HG03025 (cell line): ENCODE measurements at regions not wholly inside any gene's neighbourhood (a gene's known extent, or its start where the extent isn't known, plus 50 kb on each side); places are given as distances from the start of the nearest gene placed in this dataset.
"Not testable (repeated sequence)": the region's sequence is repeated elsewhere in the genome, so short reads cannot be mapped to it uniquely, and the experiment has no call there.

Experiments used
- ATAC-seq: cut with Tn5 transposase; IDR thresholded peaks from one replicate; pipeline ENCODE4 v1.9.1; 2021; ENCODE audit warnings: mild to moderate bottlenecking, moderate library complexity; ENCODE audit not compliant: unreplicated experiment, low FRiP score

- no peak for ATAC-seq
These were observed 348.2 kb downstream of the RWDD3 start for GRCh38 chr1:95582191-95582590.

- ATAC-seq: no peak
These were observed 348.7 kb downstream of the RWDD3 start for GRCh38 chr1:95582746-95583145.

- ATAC-seq: no peak
These were observed 349.7 kb downstream of the RWDD3 start for GRCh38 chr1:95583661-95584210.

GRCh38 chr1:95584315-95584714 is 350.3 kb downstream of the RWDD3 start:
- no peak for ATAC-seq

- ATAC-seq: no peak
These were observed 370.8 kb downstream of the RWDD3 start for GRCh38 chr1:95604771-95605170.

- ATAC-seq: no peak
These were observed 380.2 kb downstream of the RWDD3 start for GRCh38 chr1:95614197-95614596.

GRCh38 chr1:95615421-95615820 is 381.4 kb downstream of the RWDD3 start:
- ATAC-seq: no peak

- ATAC-seq: no peak
These were observed 386.1 kb downstream of the RWDD3 start for GRCh38 chr1:95620076-95620475.

- no peak for ATAC-seq
These were observed 388.6 kb downstream of the RWDD3 start for GRCh38 chr1:95622609-95623008.

- ATAC-seq: no peak
These were observed 391.2 kb downstream of the RWDD3 start for GRCh38 chr1:95625224-95625623.

GRCh38 chr1:95627244-95627643 is 393.2 kb downstream of the RWDD3 start:
- no peak for ATAC-seq

GRCh38 chr1:95631695-95632094 is 397.7 kb downstream of the RWDD3 start:
- no peak for ATAC-seq

GRCh38 chr1:95635811-95636210 is 401.8 kb downstream of the RWDD3 start:
- ATAC-seq: no peak

- no peak for ATAC-seq
These were observed 402.9 kb downstream of the RWDD3 start for GRCh38 chr1:95636897-95637296.

- no peak for ATAC-seq
These were observed 406.7 kb downstream of the RWDD3 start for GRCh38 chr1:95640746-95641145.

GRCh38 chr1:95641386-95641785 is 407.4 kb downstream of the RWDD3 start:
- ATAC-seq: no peak

GRCh38 chr1:95642035-95642434 is 408.0 kb downstream of the RWDD3 start:
- ATAC-seq: no peak

GRCh38 chr1:95643071-95643470 is 409.1 kb downstream of the RWDD3 start:
- no peak for ATAC-seq

GRCh38 chr1:95645126-95645525 is 411.1 kb downstream of the RWDD3 start:
- not testable (repeated sequence) for ATAC-seq

GRCh38 chr1:95650631-95651030 is 416.6 kb downstream of the RWDD3 start:
- no peak for ATAC-seq

GRCh38 chr1:95652423-95652965 is 418.5 kb downstream of the RWDD3 start:
- ATAC-seq: no peak

GRCh38 chr1:95653618-95654017 is 419.6 kb downstream of the RWDD3 start:
- ATAC-seq: no peak
